H9 (cell line): ENCODE measurements at regions not wholly inside any gene's neighbourhood (a gene's known extent, or its start where the extent isn't known, plus 50 kb on each side); places are given as distances from the start of the nearest gene placed in this dataset.

ENCODE experiments used
- DNase-seq: peaks from one replicate; pipeline ENCODE4 v3.0.0-alpha.2; 2017
- H2AFZ ChIP-seq: one replicate; pipeline ENCODE4 v1.6.1; 2013; ENCODE audit warnings: mild to moderate bottlenecking, low read length, control low read depth, moderate library complexity
- H2AK5ac ChIP-seq: 2 replicates; pipeline ENCODE4 v1.6.1; 2013; ENCODE audit warnings: low read length, control low read depth, mixed read lengths; ENCODE audit not compliant: insufficient read length
- H2BK120ac ChIP-seq: one replicate; pipeline ENCODE4 v1.6.1; 2013; ENCODE audit warnings: low read depth, mild to moderate bottlenecking, low read length, control low read depth, inconsistent platforms; ENCODE audit not compliant: poor library complexity, severe bottlenecking
- H2BK12ac ChIP-seq: 2 replicates; pipeline ENCODE4 v1.6.1; 2013; ENCODE audit warnings: low read length, control low read depth, mixed read lengths, low read depth; ENCODE audit not compliant: insufficient read length
- H2BK15ac ChIP-seq: 2 replicates; pipeline ENCODE4 v1.6.1; 2013; ENCODE audit warnings: low read depth, low read length, control low read depth
- H2BK20ac ChIP-seq: one replicate; pipeline ENCODE4 v1.6.1; 2013; ENCODE audit warnings: low read depth, mild to moderate bottlenecking, low read length, control low read depth, inconsistent platforms; ENCODE audit not compliant: poor library complexity, severe bottlenecking
- H2BK5ac ChIP-seq: 2 replicates; pipeline ENCODE4 v1.6.1; 2013; ENCODE audit warnings: low read length, control low read depth, mixed read lengths; ENCODE audit not compliant: insufficient read length
- H3K14ac ChIP-seq: 2 replicates; pipeline ENCODE4 v1.6.1; 2013; ENCODE audit warnings: low read length, control low read depth; ENCODE audit not compliant: insufficient read depth
- H3K18ac ChIP-seq: 2 replicates; pipeline ENCODE4 v1.6.1; 2013; ENCODE audit warnings: low read depth, mild to moderate bottlenecking, mixed read lengths, low read length, control low read depth; ENCODE audit not compliant: insufficient read length
- H3K23ac ChIP-seq: 2 replicates; pipeline ENCODE4 v1.6.1; 2013; ENCODE audit warnings: low read length, control low read depth, mixed read lengths, low read depth; ENCODE audit not compliant: insufficient read length
- H3K23me2 ChIP-seq: 2 replicates; pipeline ENCODE4 v1.6.1; 2013; ENCODE audit warnings: low read depth, mild to moderate bottlenecking, mixed read lengths, low read length, control low read depth; ENCODE audit not compliant: insufficient read length, poor library complexity, severe bottlenecking
- H3K27ac ChIP-seq: 2 replicates; pipeline ENCODE4 v1.5.1; 2013; ENCODE audit warnings: low read length, control low read depth, mixed read lengths, low read depth; ENCODE audit not compliant: insufficient read length
- H3K27me3 ChIP-seq: 2 replicates; pipeline ENCODE4 v1.6.1; 2013; ENCODE audit warnings: low read length, control low read depth, inconsistent platforms; ENCODE audit not compliant: insufficient read depth
- H3K4ac ChIP-seq: 2 replicates; pipeline ENCODE4 v1.6.1; 2013; ENCODE audit warnings: low read depth, mild to moderate bottlenecking, control low read depth, inconsistent platforms, low read length, moderate library complexity
- H3K4me1 ChIP-seq: 2 replicates; pipeline ENCODE4 v1.6.1; 2013; ENCODE audit warnings: low read length, control low read depth, inconsistent platforms; ENCODE audit not compliant: insufficient read depth
- H3K4me2 ChIP-seq: 2 replicates; pipeline ENCODE4 v1.6.1; 2013; ENCODE audit warnings: low read length, control low read depth, mixed read lengths; ENCODE audit not compliant: insufficient read length, insufficient read depth
- H3K56ac ChIP-seq: 2 replicates; pipeline ENCODE4 v1.6.1; 2013; ENCODE audit warnings: low read depth, mild to moderate bottlenecking, mixed read lengths, low read length, control low read depth; ENCODE audit not compliant: insufficient read length
- H3K79me1 ChIP-seq: 2 replicates; pipeline ENCODE4 v1.6.1; 2013; ENCODE audit warnings: low read depth, mild to moderate bottlenecking, moderate library complexity, low read length, control low read depth, inconsistent platforms; ENCODE audit not compliant: insufficient read depth, poor library complexity, severe bottlenecking
- H3K79me2 ChIP-seq: 2 replicates; pipeline ENCODE4 v1.6.1; 2013; ENCODE audit warnings: low read length, control low read depth, inconsistent platforms; ENCODE audit not compliant: insufficient read depth
- H3K9ac ChIP-seq: 2 replicates; pipeline ENCODE4 v1.6.1; 2013; ENCODE audit warnings: low read length, control low read depth, mixed read lengths; ENCODE audit not compliant: insufficient read length; ENCODE audit errors: extremely low read depth
- H3K9me3 ChIP-seq: one replicate; pipeline ENCODE4 v1.6.1; 2013; ENCODE audit warnings: low read depth, low read length, inconsistent platforms; ENCODE audit not compliant: control insufficient read depth
- H3T11ph ChIP-seq: one replicate; pipeline ENCODE4 v1.6.1; 2013; ENCODE audit warnings: mild to moderate bottlenecking, low read length, control low read depth, inconsistent platforms
- H4K20me1 ChIP-seq: one replicate; pipeline ENCODE4 v1.6.1; 2013; ENCODE audit not compliant: control insufficient read depth, insufficient read length, insufficient read depth
- H4K5ac ChIP-seq: 2 replicates; pipeline ENCODE4 v1.6.1; 2013; ENCODE audit warnings: low read depth, mild to moderate bottlenecking, mixed read lengths, low read length, control low read depth; ENCODE audit not compliant: insufficient read length
- H4K8ac ChIP-seq: replicated peaks from 2 replicates; pipeline ENCODE4 v1.6.1; 2013; ENCODE audit warnings: low read length, control low read depth, mixed read lengths, low read depth; ENCODE audit not compliant: insufficient read length
- H4K91ac ChIP-seq: 2 replicates; pipeline ENCODE4 v1.6.1; 2013; ENCODE audit warnings: low read depth, mild to moderate bottlenecking, moderate library complexity, mixed read lengths, low read length, control low read depth; ENCODE audit not compliant: insufficient read length
- H3K27ac Mint-ChIP-seq, 3 experiments: 2 replicates in 2 of 3; 3 replicates in 1 of 3; pipeline ENCODE4 v1.8.0; 2020 to 2021; ENCODE audit warnings: mixed read lengths in 3 of 3, mild to moderate bottlenecking in 1 of 3, moderate library complexity in 1 of 3
- H3K27me3 Mint-ChIP-seq: 2 replicates; pipeline ENCODE4 v1.8.0; 2021; ENCODE audit warnings: low read depth, mild to moderate bottlenecking, moderate library complexity, mixed read lengths
- H3K36me3 Mint-ChIP-seq, 3 experiments: 2 replicates in 2 of 3; 3 replicates in 1 of 3; pipeline ENCODE4 v1.8.0; 2020 to 2021; ENCODE audit warnings: low read depth in 3 of 3, mixed read lengths in 3 of 3; ENCODE audit not compliant: insufficient read depth in 1 of 3
- H3K4me1 Mint-ChIP-seq, 2 experiments: 2 replicates each; pipeline ENCODE4 v1.8.0; 2020; ENCODE audit warnings: mixed read lengths in 2 of 2
- H3K4me3 Mint-ChIP-seq, 2 experiments: 2 replicates in 1 of 2; 3 replicates in 1 of 2; pipeline ENCODE4 v1.8.0; 2020 to 2021; ENCODE audit warnings: mild to moderate bottlenecking in 2 of 2, mixed read lengths in 2 of 2, moderate library complexity in 1 of 2
- H3K9me3 Mint-ChIP-seq, 2 experiments: 2 replicates in 1 of 2; 3 replicates in 1 of 2; pipeline ENCODE4 v1.8.0; 2020; ENCODE audit warnings: mild to moderate bottlenecking in 2 of 2, mixed read lengths in 2 of 2, moderate library complexity in 1 of 2
- WGBS: extraction: QIAGEN DNeasy Blood & Tissue Kit; methylation state at CpG from one replicate; pipeline ENCODE4 v1.1.7; 2013; ENCODE audit warnings: missing lambda C conversion rate, low lambda C conversion rate, mixed read lengths; ENCODE audit not compliant: insufficient read length; ENCODE audit errors: extremely low coverage; 5-methylcytosine and 5-hydroxymethylcytosine counted together
- TF ChIP-seq, protein P1 (sequence below): fragments of 200-600 bp; sonication (generic); conservative IDR thresholded peaks from 3 replicates; pipeline ENCODE4 v1.8.0; 2021; ENCODE audit warnings: antibody characterized with exemption, mild to moderate bottlenecking

- TF ChIP-seq, protein P1, sequence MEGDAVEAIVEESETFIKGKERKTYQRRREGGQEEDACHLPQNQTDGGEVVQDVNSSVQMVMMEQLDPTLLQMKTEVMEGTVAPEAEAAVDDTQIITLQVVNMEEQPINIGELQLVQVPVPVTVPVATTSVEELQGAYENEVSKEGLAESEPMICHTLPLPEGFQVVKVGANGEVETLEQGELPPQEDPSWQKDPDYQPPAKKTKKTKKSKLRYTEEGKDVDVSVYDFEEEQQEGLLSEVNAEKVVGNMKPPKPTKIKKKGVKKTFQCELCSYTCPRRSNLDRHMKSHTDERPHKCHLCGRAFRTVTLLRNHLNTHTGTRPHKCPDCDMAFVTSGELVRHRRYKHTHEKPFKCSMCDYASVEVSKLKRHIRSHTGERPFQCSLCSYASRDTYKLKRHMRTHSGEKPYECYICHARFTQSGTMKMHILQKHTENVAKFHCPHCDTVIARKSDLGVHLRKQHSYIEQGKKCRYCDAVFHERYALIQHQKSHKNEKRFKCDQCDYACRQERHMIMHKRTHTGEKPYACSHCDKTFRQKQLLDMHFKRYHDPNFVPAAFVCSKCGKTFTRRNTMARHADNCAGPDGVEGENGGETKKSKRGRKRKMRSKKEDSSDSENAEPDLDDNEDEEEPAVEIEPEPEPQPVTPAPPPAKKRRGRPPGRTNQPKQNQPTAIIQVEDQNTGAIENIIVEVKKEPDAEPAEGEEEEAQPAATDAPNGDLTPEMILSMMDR, result no peak
- H3K18ac ChIP-seq, result no peak overlapping the region
- no peaks in the 10 kb centered on the region for H4K20me1 ChIP-seq
- no peak overlapping the region for H2BK15ac ChIP-seq
- H3K9ac ChIP-seq, result no peak overlapping the region
- no peak overlapping the region for H3K4me2 ChIP-seq
- H3K4me1 Mint-ChIP-seq, result peaks cover 47 to 51% of the 10 kb centered on the region in 2 experiments
- no peak overlapping the region for H4K5ac ChIP-seq
- WGBS, result no CpG with 5 or more reads among the region's 1 CpG
- no peak overlapping the region for H2BK20ac ChIP-seq
- no peak overlapping the region for H3K27ac Mint-ChIP-seq
- H3K27me3 ChIP-seq, result no peaks in the 10 kb centered on the region
- no peaks in the 10 kb centered on the region; a peak in 2 of 5 replicates for H3K9me3 Mint-ChIP-seq
- H2AK5ac ChIP-seq, result no peak overlapping the region
- peaks cover 4% of the 10 kb centered on the region; the same call in 1 of the 2 replicates for H3K4me1 ChIP-seq
- DNase-seq, result no peak
- H3K79me2 ChIP-seq, result no peaks in the 10 kb centered on the region
- no peak overlapping the region for H2BK12ac ChIP-seq
- no peak overlapping the region for H3K14ac ChIP-seq
- no peaks in the 10 kb centered on the region; a peak in 2 of 7 replicates for H3K36me3 Mint-ChIP-seq
- no peak overlapping the region for H4K8ac ChIP-seq
- no peak overlapping the region for H2AFZ ChIP-seq
- no peak overlapping the region for H3K4me3 Mint-ChIP-seq
- no peak overlapping the region for H3K4ac ChIP-seq
- H3K27ac ChIP-seq, result no peak overlapping the region
- H3T11ph ChIP-seq, result no peak overlapping the region
- no peaks in the 10 kb centered on the region for H3K79me1 ChIP-seq
- no peak overlapping the region for H4K91ac ChIP-seq
- H2BK5ac ChIP-seq, result no peak overlapping the region
- no peaks in the 10 kb centered on the region for H3K9me3 ChIP-seq
- H2BK120ac ChIP-seq, result no peak overlapping the region
- H3K23me2 ChIP-seq, result no peaks in the 10 kb centered on the region
- no peak overlapping the region for H3K56ac ChIP-seq
- no peak overlapping the region for H3K23ac ChIP-seq
- H3K27me3 Mint-ChIP-seq, result no peaks in the 10 kb centered on the region
Observed at GRCh38 chr18:25674183-25674582, 322.2 kb upstream of the ZNF521 start.
